ENCODE measurements at regions not wholly inside any gene's neighbourhood (a gene's known extent, or its start where the extent isn't known, plus 50 kb on each side); places are given as distances from the start of the nearest gene placed in this dataset.

DNA sequence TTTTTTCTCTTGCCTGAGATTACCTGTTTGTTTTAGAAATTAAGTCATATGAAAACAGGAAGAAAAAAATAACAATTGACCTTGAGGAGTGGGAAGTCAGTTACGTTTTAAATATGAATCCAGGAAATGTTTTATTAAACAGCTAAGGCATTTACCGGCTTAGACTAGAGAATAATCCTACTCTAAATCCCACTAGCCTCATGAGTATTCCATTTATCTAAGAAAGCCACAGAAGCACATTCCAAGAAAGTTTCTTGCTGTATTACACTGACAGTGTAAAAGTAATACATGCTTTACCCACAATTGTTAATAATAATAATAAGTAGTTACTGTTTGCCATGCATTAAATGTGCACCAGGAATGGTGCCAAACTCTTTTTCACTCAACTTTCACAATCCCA, 90.9 kb downstream of the BMP4 start:
- TF ChIP-seq, protein P1, sequence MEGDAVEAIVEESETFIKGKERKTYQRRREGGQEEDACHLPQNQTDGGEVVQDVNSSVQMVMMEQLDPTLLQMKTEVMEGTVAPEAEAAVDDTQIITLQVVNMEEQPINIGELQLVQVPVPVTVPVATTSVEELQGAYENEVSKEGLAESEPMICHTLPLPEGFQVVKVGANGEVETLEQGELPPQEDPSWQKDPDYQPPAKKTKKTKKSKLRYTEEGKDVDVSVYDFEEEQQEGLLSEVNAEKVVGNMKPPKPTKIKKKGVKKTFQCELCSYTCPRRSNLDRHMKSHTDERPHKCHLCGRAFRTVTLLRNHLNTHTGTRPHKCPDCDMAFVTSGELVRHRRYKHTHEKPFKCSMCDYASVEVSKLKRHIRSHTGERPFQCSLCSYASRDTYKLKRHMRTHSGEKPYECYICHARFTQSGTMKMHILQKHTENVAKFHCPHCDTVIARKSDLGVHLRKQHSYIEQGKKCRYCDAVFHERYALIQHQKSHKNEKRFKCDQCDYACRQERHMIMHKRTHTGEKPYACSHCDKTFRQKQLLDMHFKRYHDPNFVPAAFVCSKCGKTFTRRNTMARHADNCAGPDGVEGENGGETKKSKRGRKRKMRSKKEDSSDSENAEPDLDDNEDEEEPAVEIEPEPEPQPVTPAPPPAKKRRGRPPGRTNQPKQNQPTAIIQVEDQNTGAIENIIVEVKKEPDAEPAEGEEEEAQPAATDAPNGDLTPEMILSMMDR (IDR thresholded peaks at IDR 0.05) = no peak
- TF ChIP-seq EP300 (IDR thresholded peaks at IDR 0.05; ENCODE audit: borderline replicate concordance in 1 of 2, low read depth in 1 of 2, low read length in 1 of 2) (no peak), TAF1 (IDR thresholded peaks at IDR 0.05; ENCODE audit: borderline replicate concordance, low read depth, low read length) (no peak)
